GM23338 (cell line): ENCODE measurements at regions not wholly inside any gene's neighbourhood (a gene's known extent, or its start where the extent isn't known, plus 50 kb on each side); places are given as distances from the start of the nearest gene placed in this dataset.

Experiments
- ATAC-seq: fragments of 200-7000 bp; cut with Tn5 transposase; 3 replicates; pipeline ENCODE4 v1.9.1; 2020
- DNase-seq: peaks from one replicate; pipeline ENCODE4 v3.0.0-alpha.2; 2015; ENCODE audit warnings: low spot score
- H2AFZ ChIP-seq: fragments of 200-600 bp; sonication (generic); 2 replicates; pipeline ENCODE4 v1.8.0; 2016; ENCODE audit warnings: antibody characterized with exemption, mild to moderate bottlenecking, moderate library complexity
- H3F3A ChIP-seq: fragments of 200-600 bp; sonication (generic); replicated peaks from 2 replicates; pipeline ENCODE4 v1.8.0; 2017; ENCODE audit warnings: antibody characterized with exemption, mixed run types, low read depth
- H3K27ac ChIP-seq: fragments of 200-600 bp; sonication (generic); 2 replicates; pipeline ENCODE4 v1.6.1; 2016; ENCODE audit warnings: low read depth
- H3K27me3 ChIP-seq: fragments of 200-600 bp; sonication (generic); 2 replicates; pipeline ENCODE4 v1.8.0; 2016; ENCODE audit warnings: mild to moderate bottlenecking, mixed run types, moderate library complexity; ENCODE audit not compliant: insufficient read depth
- H3K36me3 ChIP-seq: fragments of 200-600 bp; sonication (generic); 2 replicates; pipeline ENCODE4 v1.8.0; 2016; ENCODE audit warnings: mild to moderate bottlenecking; ENCODE audit not compliant: insufficient read depth
- H3K4me1 ChIP-seq: fragments of 200-600 bp; sonication (generic); 2 replicates; pipeline ENCODE4 v1.8.0; 2016; ENCODE audit warnings: mild to moderate bottlenecking, moderate library complexity; ENCODE audit not compliant: insufficient read depth
- H3K4me2 ChIP-seq: fragments of 200-600 bp; sonication (generic); 2 replicates; pipeline ENCODE4 v1.7.1; 2017; ENCODE audit warnings: mixed run types
- H3K4me3 ChIP-seq: fragments of 200-600 bp; sonication (generic); 2 replicates; pipeline ENCODE4 v1.6.1; 2016; ENCODE audit warnings: mixed run types
- H3K79me2 ChIP-seq: fragments of 200-600 bp; sonication (generic); replicated peaks from 2 replicates; pipeline ENCODE4 v1.8.0; 2017; ENCODE audit warnings: mild to moderate bottlenecking; ENCODE audit not compliant: insufficient read depth
- H3K9me2 ChIP-seq: fragments of 200-600 bp; sonication (generic); 2 replicates; pipeline ENCODE4 v1.8.0; 2017; ENCODE audit not compliant: insufficient read depth
- H4K20me1 ChIP-seq: fragments of 200-600 bp; sonication (generic); replicated peaks from 2 replicates; pipeline ENCODE4 v1.8.0; 2017; ENCODE audit warnings: mild to moderate bottlenecking; ENCODE audit not compliant: insufficient read depth
- H3K27ac Mint-ChIP-seq: 2 replicates; pipeline ENCODE4 v1.8.0; 2020; ENCODE audit warnings: inconsistent platforms, mild to moderate bottlenecking, moderate library complexity, mixed read lengths
- H3K27me3 Mint-ChIP-seq: 3 replicates; pipeline ENCODE4 v1.8.0; 2022; ENCODE audit warnings: low read depth, mild to moderate bottlenecking, moderate library complexity, mixed read lengths, inconsistent platforms; ENCODE audit not compliant: insufficient read depth, poor library complexity
- H3K36me3 Mint-ChIP-seq: 3 replicates; pipeline ENCODE4 v1.8.0; 2021; ENCODE audit warnings: low read depth, mild to moderate bottlenecking, inconsistent platforms, moderate library complexity, mixed read lengths
- H3K4me1 Mint-ChIP-seq: 3 replicates; pipeline ENCODE4 v1.8.0; 2020; ENCODE audit warnings: mild to moderate bottlenecking, inconsistent platforms, mixed read lengths
- H3K4me3 Mint-ChIP-seq: 3 replicates; pipeline ENCODE4 v1.8.0; 2021; ENCODE audit warnings: moderate library complexity, mild to moderate bottlenecking, inconsistent platforms, mixed read lengths
- H3K9me3 Mint-ChIP-seq: 3 replicates; pipeline ENCODE4 v1.8.0; 2020; ENCODE audit warnings: moderate library complexity, mild to moderate bottlenecking, inconsistent platforms, mixed read lengths
- CREB1 ChIP-seq: fragments of 250-450 bp; sonication (Bioruptor Pico); IDR thresholded peaks from 2 replicates; pipeline ENCODE4 v1.5.0; 2020; ENCODE audit warnings: low read depth, mild to moderate bottlenecking, moderate library complexity
- EZH2 ChIP-seq: fragments of 200-600 bp; sonication (generic); IDR thresholded peaks from one replicate; pipeline ENCODE4 v1.8.0; 2017; ENCODE audit warnings: antibody characterized with exemption, mild to moderate bottlenecking, low read depth; ENCODE audit not compliant: unreplicated experiment
- EZH2phosphoT487 ChIP-seq: fragments of 200-600 bp; sonication (generic); IDR thresholded peaks from one replicate; pipeline ENCODE4 v1.8.1; 2018; ENCODE audit warnings: antibody characterized with exemption; ENCODE audit not compliant: unreplicated experiment
- JUNB ChIP-seq: IDR thresholded peaks from one replicate; pipeline ENCODE4 v1.6.1; 2016; ENCODE audit warnings: antibody characterized with exemption; ENCODE audit not compliant: unreplicated experiment
- NANOG ChIP-seq: IDR thresholded peaks from 2 replicates; pipeline ENCODE4 v1.6.1; 2016; ENCODE audit warnings: antibody characterized with exemption, borderline replicate concordance
- POLR2AphosphoS5 ChIP-seq: IDR thresholded peaks from 2 replicates; pipeline ENCODE4 v1.6.1; 2016; ENCODE audit warnings: antibody characterized with exemption, low read depth
- STAT1 ChIP-seq: IDR thresholded peaks from one replicate; pipeline ENCODE4 v1.6.1; 2016; ENCODE audit warnings: antibody characterized with exemption; ENCODE audit not compliant: unreplicated experiment
- ZNF114 ChIP-seq: fragments of 250-450 bp; sonication (Bioruptor Pico); IDR thresholded peaks from 2 replicates; pipeline ENCODE4 v1.5.0; 2020; ENCODE audit warnings: mild to moderate bottlenecking, moderate library complexity
- ZNF331 ChIP-seq: fragments of 250-450 bp; sonication (Bioruptor Pico); IDR thresholded peaks from 2 replicates; pipeline ENCODE4 v1.5.0; 2020; ENCODE audit warnings: low read depth, mild to moderate bottlenecking, moderate library complexity
- TF ChIP-seq, protein P1 (sequence below): fragments of 250-450 bp; sonication (Bioruptor Pico); IDR thresholded peaks from 2 replicates; pipeline ENCODE4 v1.5.0; 2020; ENCODE audit warnings: mild to moderate bottlenecking, moderate library complexity
- TF ChIP-seq, protein P2 (sequence below): IDR thresholded peaks from one replicate; pipeline ENCODE4 v1.6.1; 2018; ENCODE audit warnings: antibody characterized with exemption; ENCODE audit not compliant: unreplicated experiment
- TF ChIP-seq, protein P3 (sequence below), 2 experiments: fragments of 200-600 bp in 1 of 2; sonication (generic) in 1 of 2; conservative IDR thresholded peaks; 2 replicates each; pipeline versions ENCODE4 v1.5.1 to v1.6.1; 2016 to 2017; ENCODE audit warnings: antibody characterized with exemption in 2 of 2, low read depth in 2 of 2, mild to moderate bottlenecking in 2 of 2, moderate library complexity in 1 of 2
- TF ChIP-seq, protein P4 (sequence below): IDR thresholded peaks from 2 replicates; pipeline ENCODE4 v1.6.1; 2016; ENCODE audit warnings: antibody characterized with exemption

DNA sequence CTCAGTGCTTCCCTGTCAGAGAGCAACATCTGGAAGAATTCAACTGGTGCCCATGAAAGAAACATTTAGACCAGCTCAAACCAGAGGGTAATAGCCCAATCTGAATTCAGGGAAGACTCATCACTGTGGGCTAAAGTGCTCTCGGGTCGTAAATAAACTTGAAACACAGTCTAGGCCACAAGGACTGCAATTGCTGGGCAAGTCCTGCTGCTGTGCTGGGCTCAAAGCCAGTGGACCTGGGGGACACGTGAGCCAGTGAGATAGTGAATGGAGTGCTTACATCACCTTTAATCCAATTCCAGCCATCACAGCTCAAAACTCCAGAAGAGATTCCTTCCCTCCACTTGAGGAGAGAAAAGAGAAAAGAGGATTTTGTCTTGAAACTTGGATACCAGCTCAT, 78.1 kb upstream of the DAP start (continued):
- TF ChIP-seq, protein P1, sequence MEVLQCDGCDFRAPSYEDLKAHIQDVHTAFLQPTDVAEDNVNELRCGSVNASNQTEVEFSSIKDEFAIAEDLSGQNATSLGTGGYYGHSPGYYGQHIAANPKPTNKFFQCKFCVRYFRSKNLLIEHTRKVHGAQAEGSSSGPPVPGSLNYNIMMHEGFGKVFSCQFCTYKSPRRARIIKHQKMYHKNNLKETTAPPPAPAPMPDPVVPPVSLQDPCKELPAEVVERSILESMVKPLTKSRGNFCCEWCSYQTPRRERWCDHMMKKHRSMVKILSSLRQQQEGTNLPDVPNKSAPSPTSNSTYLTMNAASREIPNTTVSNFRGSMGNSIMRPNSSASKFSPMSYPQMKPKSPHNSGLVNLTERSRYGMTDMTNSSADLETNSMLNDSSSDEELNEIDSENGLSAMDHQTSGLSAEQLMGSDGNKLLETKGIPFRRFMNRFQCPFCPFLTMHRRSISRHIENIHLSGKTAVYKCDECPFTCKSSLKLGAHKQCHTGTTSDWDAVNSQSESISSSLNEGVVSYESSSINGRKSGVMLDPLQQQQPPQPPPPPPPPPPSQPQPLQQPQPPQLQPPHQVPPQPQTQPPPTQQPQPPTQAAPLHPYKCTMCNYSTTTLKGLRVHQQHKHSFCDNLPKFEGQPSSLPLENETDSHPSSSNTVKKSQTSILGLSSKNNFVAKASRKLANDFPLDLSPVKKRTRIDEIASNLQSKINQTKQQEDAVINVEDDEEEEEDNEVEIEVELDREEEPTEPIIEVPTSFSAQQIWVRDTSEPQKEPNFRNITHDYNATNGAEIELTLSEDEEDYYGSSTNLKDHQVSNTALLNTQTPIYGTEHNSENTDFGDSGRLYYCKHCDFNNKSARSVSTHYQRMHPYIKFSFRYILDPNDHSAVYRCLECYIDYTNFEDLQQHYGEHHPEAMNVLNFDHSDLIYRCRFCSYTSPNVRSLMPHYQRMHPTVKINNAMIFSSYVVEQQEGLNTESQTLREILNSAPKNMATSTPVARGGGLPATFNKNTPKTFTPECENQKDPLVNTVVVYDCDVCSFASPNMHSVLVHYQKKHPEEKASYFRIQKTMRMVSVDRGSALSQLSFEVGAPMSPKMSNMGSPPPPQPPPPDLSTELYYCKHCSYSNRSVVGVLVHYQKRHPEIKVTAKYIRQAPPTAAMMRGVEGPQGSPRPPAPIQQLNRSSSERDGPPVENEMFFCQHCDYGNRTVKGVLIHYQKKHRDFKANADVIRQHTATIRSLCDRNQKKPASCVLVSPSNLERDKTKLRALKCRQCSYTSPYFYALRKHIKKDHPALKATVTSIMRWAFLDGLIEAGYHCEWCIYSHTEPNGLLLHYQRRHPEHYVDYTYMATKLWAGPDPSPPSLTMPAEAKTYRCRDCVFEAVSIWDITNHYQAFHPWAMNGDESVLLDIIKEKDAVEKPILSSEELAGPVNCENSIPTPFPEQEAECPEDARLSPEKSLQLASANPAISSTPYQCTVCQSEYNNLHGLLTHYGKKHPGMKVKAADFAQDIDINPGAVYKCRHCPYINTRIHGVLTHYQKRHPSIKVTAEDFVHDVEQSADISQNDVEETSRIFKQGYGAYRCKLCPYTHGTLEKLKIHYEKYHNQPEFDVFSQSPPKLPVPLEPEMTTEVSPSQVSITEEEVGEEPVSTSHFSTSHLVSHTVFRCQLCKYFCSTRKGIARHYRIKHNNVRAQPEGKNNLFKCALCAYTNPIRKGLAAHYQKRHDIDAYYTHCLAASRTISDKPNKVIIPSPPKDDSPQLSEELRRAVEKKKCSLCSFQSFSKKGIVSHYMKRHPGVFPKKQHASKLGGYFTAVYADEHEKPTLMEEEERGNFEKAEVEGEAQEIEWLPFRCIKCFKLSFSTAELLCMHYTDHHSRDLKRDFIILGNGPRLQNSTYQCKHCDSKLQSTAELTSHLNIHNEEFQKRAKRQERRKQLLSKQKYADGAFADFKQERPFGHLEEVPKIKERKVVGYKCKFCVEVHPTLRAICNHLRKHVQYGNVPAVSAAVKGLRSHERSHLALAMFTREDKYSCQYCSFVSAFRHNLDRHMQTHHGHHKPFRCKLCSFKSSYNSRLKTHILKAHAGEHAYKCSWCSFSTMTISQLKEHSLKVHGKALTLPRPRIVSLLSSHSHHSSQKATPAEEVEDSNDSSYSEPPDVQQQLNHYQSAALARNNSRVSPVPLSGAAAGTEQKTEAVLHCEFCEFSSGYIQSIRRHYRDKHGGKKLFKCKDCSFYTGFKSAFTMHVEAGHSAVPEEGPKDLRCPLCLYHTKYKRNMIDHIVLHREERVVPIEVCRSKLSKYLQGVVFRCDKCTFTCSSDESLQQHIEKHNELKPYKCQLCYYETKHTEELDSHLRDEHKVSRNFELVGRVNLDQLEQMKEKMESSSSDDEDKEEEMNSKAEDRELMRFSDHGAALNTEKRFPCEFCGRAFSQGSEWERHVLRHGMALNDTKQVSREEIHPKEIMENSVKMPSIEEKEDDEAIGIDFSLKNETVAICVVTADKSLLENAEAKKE (CRISPR knock-in tag) = no peak
- TF ChIP-seq STAT1 (no peak), CREB1 (CRISPR knock-in tag) (no peak), POLR2AphosphoS5 (no peak)

DNA sequence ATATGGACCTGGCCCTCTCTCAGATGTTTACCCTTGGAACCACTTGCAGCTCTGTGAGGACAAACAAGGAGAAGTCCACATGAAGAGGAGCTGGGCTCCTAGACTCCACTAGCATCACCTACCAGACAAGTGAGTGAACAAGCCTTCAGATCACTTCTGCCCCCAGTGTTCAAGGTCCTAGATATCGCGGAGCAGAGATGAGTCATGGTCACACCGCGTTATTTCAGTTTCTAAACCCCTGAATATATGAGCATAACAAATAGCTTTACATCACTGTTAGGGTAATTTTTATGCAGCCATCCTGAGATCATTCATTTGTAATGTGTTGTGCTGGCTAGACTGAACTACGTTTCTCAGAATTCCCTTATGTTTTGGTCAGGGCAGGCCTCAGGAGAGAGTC, 77.0 kb upstream of the DAP start:
- Mint-ChIP-seq H3K27me3 (peaks cover 2% of the 10 kb centered on the region), H3K4me3 (no peak overlapping the region), H3K36me3 (no peaks in the 10 kb centered on the region), H3K9me3 (peaks cover 5% of the 10 kb centered on the region; the same call in 2 of the 3 replicates), H3K4me1 (no peaks in the 10 kb centered on the region), H3K27ac (no peak overlapping the region)
- Histone ChIP-seq H3K27ac (no peak overlapping the region), H3K9me2 (peaks cover 7% of the 10 kb centered on the region; the same call in 1 of the 2 replicates), H3K36me3 (no peaks in the 10 kb centered on the region), H2AFZ (no peak overlapping the region), H3K4me1 (no peaks in the 10 kb centered on the region), H3K4me3 (no peak overlapping the region), H3K79me2 (no peaks in the 10 kb centered on the region), H4K20me1 (no peaks in the 10 kb centered on the region), H3F3A (no peaks in the 10 kb centered on the region), H3K4me2 (no peak overlapping the region), H3K27me3 (no peaks in the 10 kb centered on the region)
- no peak for ATAC-seq
- no peak for DNase-seq
- TF ChIP-seq ZNF331 (CRISPR knock-in tag) = no peak
- TF ChIP-seq, protein P2, sequence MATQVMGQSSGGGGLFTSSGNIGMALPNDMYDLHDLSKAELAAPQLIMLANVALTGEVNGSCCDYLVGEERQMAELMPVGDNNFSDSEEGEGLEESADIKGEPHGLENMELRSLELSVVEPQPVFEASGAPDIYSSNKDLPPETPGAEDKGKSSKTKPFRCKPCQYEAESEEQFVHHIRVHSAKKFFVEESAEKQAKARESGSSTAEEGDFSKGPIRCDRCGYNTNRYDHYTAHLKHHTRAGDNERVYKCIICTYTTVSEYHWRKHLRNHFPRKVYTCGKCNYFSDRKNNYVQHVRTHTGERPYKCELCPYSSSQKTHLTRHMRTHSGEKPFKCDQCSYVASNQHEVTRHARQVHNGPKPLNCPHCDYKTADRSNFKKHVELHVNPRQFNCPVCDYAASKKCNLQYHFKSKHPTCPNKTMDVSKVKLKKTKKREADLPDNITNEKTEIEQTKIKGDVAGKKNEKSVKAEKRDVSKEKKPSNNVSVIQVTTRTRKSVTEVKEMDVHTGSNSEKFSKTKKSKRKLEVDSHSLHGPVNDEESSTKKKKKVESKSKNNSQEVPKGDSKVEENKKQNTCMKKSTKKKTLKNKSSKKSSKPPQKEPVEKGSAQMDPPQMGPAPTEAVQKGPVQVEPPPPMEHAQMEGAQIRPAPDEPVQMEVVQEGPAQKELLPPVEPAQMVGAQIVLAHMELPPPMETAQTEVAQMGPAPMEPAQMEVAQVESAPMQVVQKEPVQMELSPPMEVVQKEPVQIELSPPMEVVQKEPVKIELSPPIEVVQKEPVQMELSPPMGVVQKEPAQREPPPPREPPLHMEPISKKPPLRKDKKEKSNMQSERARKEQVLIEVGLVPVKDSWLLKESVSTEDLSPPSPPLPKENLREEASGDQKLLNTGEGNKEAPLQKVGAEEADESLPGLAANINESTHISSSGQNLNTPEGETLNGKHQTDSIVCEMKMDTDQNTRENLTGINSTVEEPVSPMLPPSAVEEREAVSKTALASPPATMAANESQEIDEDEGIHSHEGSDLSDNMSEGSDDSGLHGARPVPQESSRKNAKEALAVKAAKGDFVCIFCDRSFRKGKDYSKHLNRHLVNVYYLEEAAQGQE = no peak
- TF ChIP-seq POLR2AphosphoS5 = no peak
- TF ChIP-seq EZH2 = no peak
- no peak for TF ChIP-seq ZNF114 (CRISPR knock-in tag)
- no peak for TF ChIP-seq EZH2phosphoT487
- TF ChIP-seq, protein P3, sequence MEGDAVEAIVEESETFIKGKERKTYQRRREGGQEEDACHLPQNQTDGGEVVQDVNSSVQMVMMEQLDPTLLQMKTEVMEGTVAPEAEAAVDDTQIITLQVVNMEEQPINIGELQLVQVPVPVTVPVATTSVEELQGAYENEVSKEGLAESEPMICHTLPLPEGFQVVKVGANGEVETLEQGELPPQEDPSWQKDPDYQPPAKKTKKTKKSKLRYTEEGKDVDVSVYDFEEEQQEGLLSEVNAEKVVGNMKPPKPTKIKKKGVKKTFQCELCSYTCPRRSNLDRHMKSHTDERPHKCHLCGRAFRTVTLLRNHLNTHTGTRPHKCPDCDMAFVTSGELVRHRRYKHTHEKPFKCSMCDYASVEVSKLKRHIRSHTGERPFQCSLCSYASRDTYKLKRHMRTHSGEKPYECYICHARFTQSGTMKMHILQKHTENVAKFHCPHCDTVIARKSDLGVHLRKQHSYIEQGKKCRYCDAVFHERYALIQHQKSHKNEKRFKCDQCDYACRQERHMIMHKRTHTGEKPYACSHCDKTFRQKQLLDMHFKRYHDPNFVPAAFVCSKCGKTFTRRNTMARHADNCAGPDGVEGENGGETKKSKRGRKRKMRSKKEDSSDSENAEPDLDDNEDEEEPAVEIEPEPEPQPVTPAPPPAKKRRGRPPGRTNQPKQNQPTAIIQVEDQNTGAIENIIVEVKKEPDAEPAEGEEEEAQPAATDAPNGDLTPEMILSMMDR (conservative IDR thresholded peaks at IDR 0.05; ENCODE audit: low read depth in 2 of 2) = no peak
- no peak for TF ChIP-seq STAT1
- TF ChIP-seq NANOG = no peak
- TF ChIP-seq CREB1 (CRISPR knock-in tag) = no peak
- TF ChIP-seq JUNB = no peak
- TF ChIP-seq, protein P4, sequence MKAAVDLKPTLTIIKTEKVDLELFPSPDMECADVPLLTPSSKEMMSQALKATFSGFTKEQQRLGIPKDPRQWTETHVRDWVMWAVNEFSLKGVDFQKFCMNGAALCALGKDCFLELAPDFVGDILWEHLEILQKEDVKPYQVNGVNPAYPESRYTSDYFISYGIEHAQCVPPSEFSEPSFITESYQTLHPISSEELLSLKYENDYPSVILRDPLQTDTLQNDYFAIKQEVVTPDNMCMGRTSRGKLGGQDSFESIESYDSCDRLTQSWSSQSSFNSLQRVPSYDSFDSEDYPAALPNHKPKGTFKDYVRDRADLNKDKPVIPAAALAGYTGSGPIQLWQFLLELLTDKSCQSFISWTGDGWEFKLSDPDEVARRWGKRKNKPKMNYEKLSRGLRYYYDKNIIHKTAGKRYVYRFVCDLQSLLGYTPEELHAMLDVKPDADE = no peak
